ENCODE measurements at regions not wholly inside any gene's neighbourhood (a gene's known extent, or its start where the extent isn't known, plus 50 kb on each side); places are given as distances from the start of the nearest gene placed in this dataset.

GRCh38 chr10:16119445-16119844 is 259.1 kb upstream of the MINDY3 start:
- TF ChIP-seq CTCF (IDR thresholded peaks at IDR 0.05), result no peak
- TF ChIP-seq POLR2A (IDR thresholded peaks at IDR 0.05), result no peak
